ENCODE measurements at regions not wholly inside any gene's neighbourhood (a gene's known extent, or its start where the extent isn't known, plus 50 kb on each side); places are given as distances from the start of the nearest gene placed in this dataset.

DNA sequence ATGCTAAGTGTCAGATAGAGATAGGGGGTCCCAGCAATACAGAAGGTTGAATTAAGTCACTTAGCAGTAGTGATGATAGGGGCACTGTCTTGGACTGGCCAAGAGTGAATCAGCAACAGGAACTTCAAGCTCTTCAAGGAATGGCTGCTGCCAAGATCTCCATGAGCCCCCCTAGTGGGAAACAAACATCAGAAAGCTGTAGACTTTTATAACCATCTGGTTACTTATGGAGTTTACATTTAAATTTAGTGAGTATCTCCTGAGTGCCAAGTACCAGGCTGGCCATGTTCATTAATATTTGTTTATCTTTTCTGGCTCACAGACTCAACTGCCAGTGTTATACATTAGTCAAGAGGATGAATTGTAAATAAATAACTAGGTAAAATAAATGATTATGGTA, 327.3 kb downstream of the TTLL7 start:
- Histone ChIP-seq H3K4me2 (ENCODE audit: low read length) (no peak overlapping the region), H3K27me3 (ENCODE audit: control insufficient read depth, low read length) (no peaks in the 10 kb centered on the region), H3K9me2 (replicated peaks; ENCODE audit: control insufficient read depth, low read length) (no peaks in the 10 kb centered on the region), H3K9me3 (ENCODE audit: control insufficient read depth, insufficient read depth, low read length) (no peaks in the 10 kb centered on the region), H3K4me1 (ENCODE audit: control insufficient read depth, low read length) (no peaks in the 10 kb centered on the region), H3K27ac (ENCODE audit: low read depth, low read length) (no peak overlapping the region), H3F3A (ENCODE audit: control insufficient read depth, insufficient read depth) (no peaks in the 10 kb centered on the region), H3K4me3 (ENCODE audit: low read length) (no peak overlapping the region), H3K79me2 (ENCODE audit: control insufficient read depth, low read length) (no peaks in the 10 kb centered on the region), H3K36me3 (ENCODE audit: control insufficient read depth, low read length) (no peaks in the 10 kb centered on the region), H4K20me1 (ENCODE audit: control insufficient read depth, insufficient read depth, low read depth, low read length) (no peaks in the 10 kb centered on the region)
- TF ChIP-seq, protein P1, sequence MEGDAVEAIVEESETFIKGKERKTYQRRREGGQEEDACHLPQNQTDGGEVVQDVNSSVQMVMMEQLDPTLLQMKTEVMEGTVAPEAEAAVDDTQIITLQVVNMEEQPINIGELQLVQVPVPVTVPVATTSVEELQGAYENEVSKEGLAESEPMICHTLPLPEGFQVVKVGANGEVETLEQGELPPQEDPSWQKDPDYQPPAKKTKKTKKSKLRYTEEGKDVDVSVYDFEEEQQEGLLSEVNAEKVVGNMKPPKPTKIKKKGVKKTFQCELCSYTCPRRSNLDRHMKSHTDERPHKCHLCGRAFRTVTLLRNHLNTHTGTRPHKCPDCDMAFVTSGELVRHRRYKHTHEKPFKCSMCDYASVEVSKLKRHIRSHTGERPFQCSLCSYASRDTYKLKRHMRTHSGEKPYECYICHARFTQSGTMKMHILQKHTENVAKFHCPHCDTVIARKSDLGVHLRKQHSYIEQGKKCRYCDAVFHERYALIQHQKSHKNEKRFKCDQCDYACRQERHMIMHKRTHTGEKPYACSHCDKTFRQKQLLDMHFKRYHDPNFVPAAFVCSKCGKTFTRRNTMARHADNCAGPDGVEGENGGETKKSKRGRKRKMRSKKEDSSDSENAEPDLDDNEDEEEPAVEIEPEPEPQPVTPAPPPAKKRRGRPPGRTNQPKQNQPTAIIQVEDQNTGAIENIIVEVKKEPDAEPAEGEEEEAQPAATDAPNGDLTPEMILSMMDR (IDR thresholded peaks at IDR 0.05; ENCODE audit: low read depth, low read length, poor library complexity, severe bottlenecking): no peak
- TF ChIP-seq EZH2phosphoT487 (IDR thresholded peaks at IDR 0.05; ENCODE audit: borderline replicate concordance, low read length): no peak

DNA sequence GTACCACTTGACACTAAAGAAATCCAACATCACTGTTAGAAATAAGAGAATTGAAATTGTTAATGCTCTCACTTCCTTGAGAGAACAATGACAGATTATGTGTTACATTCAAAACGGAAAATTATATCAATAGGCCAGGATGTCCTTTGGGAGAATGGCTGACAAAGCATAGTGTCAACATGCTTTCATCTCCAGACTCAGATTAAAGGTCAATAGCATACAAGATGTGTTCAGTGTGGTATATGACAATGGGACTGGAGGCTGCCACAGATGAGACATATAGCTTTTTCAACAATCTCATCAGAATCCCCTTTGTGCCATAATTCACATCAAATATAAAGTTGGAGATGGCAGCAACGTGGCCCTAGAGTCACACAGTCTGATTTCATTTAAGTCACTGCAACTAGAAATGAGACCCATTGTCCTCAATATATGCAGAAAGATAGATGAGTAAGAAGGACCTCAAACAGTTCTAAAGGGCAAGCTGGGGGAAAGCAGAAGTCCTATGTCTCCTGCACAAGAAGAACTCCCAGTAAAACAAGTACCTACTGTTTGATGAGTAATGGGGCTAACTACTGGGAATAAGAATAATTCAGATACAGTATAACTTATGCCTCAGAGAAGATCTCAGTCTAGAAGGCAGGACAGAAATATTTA, 327.9 kb downstream of the TTLL7 start:
- H3K4me1 ChIP-seq (ENCODE audit: control insufficient read depth, low read length): no peaks in the 10 kb centered on the region
- no peaks in the 10 kb centered on the region for H4K20me1 ChIP-seq (ENCODE audit: control insufficient read depth, insufficient read depth, low read depth, low read length)
- no peaks in the 10 kb centered on the region for H3K79me2 ChIP-seq (ENCODE audit: control insufficient read depth, low read length)
- no peaks in the 10 kb centered on the region for H3K27me3 ChIP-seq (ENCODE audit: control insufficient read depth, low read length)
- H3F3A ChIP-seq (ENCODE audit: control insufficient read depth, insufficient read depth): no peaks in the 10 kb centered on the region
- TF ChIP-seq, protein P1 (IDR thresholded peaks at IDR 0.05; ENCODE audit: low read depth, low read length, poor library complexity, severe bottlenecking): no peak
- TF ChIP-seq EZH2phosphoT487 (IDR thresholded peaks at IDR 0.05; ENCODE audit: borderline replicate concordance, low read length): no peak
- no peaks in the 10 kb centered on the region for H3K9me2 ChIP-seq (replicated peaks; ENCODE audit: control insufficient read depth, low read length)
- no peak overlapping the region for H3K4me3 ChIP-seq (ENCODE audit: low read length)
- no peak overlapping the region for H3K27ac ChIP-seq (ENCODE audit: low read depth, low read length)
- H3K36me3 ChIP-seq (ENCODE audit: control insufficient read depth, low read length): no peaks in the 10 kb centered on the region
- H3K4me2 ChIP-seq (ENCODE audit: low read length): no peak overlapping the region
- no peaks in the 10 kb centered on the region for H3K9me3 ChIP-seq (ENCODE audit: control insufficient read depth, insufficient read depth, low read length)

DNA sequence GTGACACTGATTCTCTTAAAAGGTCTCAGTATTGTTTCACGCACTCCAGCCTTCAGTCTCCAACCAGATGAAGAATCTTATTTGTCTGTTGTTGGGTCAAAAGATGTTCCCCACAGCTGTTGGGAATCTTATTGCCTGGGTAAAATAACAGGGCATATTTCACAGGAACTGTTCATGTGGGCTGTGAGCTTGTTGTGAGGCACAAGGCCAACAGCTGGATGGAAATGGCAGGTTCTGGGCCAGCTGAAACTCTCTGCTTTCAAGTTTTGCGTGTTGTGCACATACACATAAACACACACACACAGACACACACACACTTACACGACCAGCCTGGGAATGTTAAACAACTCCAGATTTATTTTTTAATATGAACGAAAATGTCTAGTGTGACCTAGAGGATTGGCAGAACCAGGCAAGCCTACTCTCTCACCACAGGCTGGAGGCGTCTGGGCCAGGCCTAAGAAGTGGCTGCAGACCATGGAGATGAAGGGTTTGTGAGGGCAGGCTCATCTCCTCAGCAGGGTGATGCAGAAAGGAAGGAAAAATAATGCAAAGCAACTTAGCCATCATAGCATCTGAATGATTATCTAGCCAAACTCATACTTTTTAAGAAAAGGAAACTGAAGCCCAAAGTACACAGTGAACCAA, 357.0 kb downstream of the TTLL7 start:
- H4K20me1 ChIP-seq (ENCODE audit: control insufficient read depth, insufficient read depth, low read depth, low read length): no peaks in the 10 kb centered on the region
- no peak for TF ChIP-seq EZH2phosphoT487 (IDR thresholded peaks at IDR 0.05; ENCODE audit: borderline replicate concordance, low read length)
- TF ChIP-seq, protein P1 (IDR thresholded peaks at IDR 0.05; ENCODE audit: low read depth, low read length, poor library complexity, severe bottlenecking): no peak
- H3K79me2 ChIP-seq (ENCODE audit: control insufficient read depth, low read length): no peaks in the 10 kb centered on the region
- no peaks in the 10 kb centered on the region for H3K9me2 ChIP-seq (replicated peaks; ENCODE audit: control insufficient read depth, low read length)
- no peaks in the 10 kb centered on the region for H3K27me3 ChIP-seq (ENCODE audit: control insufficient read depth, low read length)
- no peaks in the 10 kb centered on the region for H3F3A ChIP-seq (ENCODE audit: control insufficient read depth, insufficient read depth)
- H3K4me3 ChIP-seq (ENCODE audit: low read length): no peak overlapping the region
- H3K36me3 ChIP-seq (ENCODE audit: control insufficient read depth, low read length): no peaks in the 10 kb centered on the region
- H3K27ac ChIP-seq (ENCODE audit: low read depth, low read length): no peak overlapping the region
- no peaks in the 10 kb centered on the region for H3K4me1 ChIP-seq (ENCODE audit: control insufficient read depth, low read length)
- H3K4me2 ChIP-seq (ENCODE audit: low read length): no peak overlapping the region
- H3K9me3 ChIP-seq (ENCODE audit: control insufficient read depth, insufficient read depth, low read length): no peaks in the 10 kb centered on the region
